Cardiac muscle cell (in vitro differentiated cells and primary cell): ENCODE measurements at regions not wholly inside any gene's neighbourhood (a gene's known extent, or its start where the extent isn't known, plus 50 kb on each side); places are given as distances from the start of the nearest gene placed in this dataset.
"Not testable (repeated sequence)": the region's sequence is repeated elsewhere in the genome, so short reads cannot be mapped to it uniquely, and the experiment has no call there.

ENCODE experiments used
- DNase-seq, 2 donors: peaks; one replicate each; pipeline versions ENCODE4 v3.0.0 to v3.0.0-alpha.2; 2010 to 2017; ENCODE audit warnings: low read depth in 1 of 2, low spot score in 1 of 2
- H3K27ac ChIP-seq: fragments of 200-600 bp; sonication (generic); 2 replicates; pipeline ENCODE4 v1.5.1; 2016
- H3K27me3 ChIP-seq: fragments of 200-600 bp; sonication (generic); 2 replicates; pipeline ENCODE4 v1.6.0; 2016; ENCODE audit warnings: control low read depth
- H3K36me3 ChIP-seq: fragments of 200-600 bp; sonication (generic); 2 replicates; pipeline ENCODE4 v1.5.1; 2016; ENCODE audit warnings: control low read depth
- H3K4me1 ChIP-seq: fragments of 200-600 bp; sonication (generic); 2 replicates; pipeline ENCODE4 v1.8.1; 2017; ENCODE audit warnings: low read depth, mild to moderate bottlenecking, mixed run types
- H3K4me3 ChIP-seq: fragments of 200-600 bp; sonication (generic); 2 replicates; pipeline ENCODE4 v1.5.1; 2016; ENCODE audit warnings: mild to moderate bottlenecking
- H3K9me3 ChIP-seq: fragments of 200-600 bp; sonication (generic); 2 replicates; pipeline ENCODE4 v1.5.1; 2017; ENCODE audit warnings: low read depth, mild to moderate bottlenecking, control low read depth
- CTCF ChIP-seq: IDR thresholded peaks from 2 replicates; pipeline ENCODE4 v1.5.1; 2012; ENCODE audit warnings: low read depth, mild to moderate bottlenecking, low read length

GRCh38 chr7:113030489-113030888, 56.1 kb downstream of the GPR85 start:
- H3K36me3 ChIP-seq, result no peaks in the 10 kb centered on the region
- no peak overlapping the region for H3K27ac ChIP-seq
- peaks cover 12% of the 10 kb centered on the region for H3K4me1 ChIP-seq
- no peaks in the 10 kb centered on the region for H3K27me3 ChIP-seq
- no peak overlapping the region for H3K4me3 ChIP-seq
- DNase-seq, result no peak
- H3K9me3 ChIP-seq, result no peaks in the 10 kb centered on the region
- TF ChIP-seq CTCF, result no peak

GRCh38 chr7:113026941-113027340, 59.7 kb downstream of the GPR85 start:
- no peak for TF ChIP-seq CTCF
- Histone ChIP-seq H3K36me3 (no peaks in the 10 kb centered on the region), H3K9me3 (no peaks in the 10 kb centered on the region), H3K4me3 (no peak overlapping the region), H3K4me1 (peaks cover 12% of the 10 kb centered on the region), H3K27me3 (no peaks in the 10 kb centered on the region), H3K27ac (no peak overlapping the region)
- DNase-seq, result peak in 1 of 2 donors; percentile 7

DNA sequence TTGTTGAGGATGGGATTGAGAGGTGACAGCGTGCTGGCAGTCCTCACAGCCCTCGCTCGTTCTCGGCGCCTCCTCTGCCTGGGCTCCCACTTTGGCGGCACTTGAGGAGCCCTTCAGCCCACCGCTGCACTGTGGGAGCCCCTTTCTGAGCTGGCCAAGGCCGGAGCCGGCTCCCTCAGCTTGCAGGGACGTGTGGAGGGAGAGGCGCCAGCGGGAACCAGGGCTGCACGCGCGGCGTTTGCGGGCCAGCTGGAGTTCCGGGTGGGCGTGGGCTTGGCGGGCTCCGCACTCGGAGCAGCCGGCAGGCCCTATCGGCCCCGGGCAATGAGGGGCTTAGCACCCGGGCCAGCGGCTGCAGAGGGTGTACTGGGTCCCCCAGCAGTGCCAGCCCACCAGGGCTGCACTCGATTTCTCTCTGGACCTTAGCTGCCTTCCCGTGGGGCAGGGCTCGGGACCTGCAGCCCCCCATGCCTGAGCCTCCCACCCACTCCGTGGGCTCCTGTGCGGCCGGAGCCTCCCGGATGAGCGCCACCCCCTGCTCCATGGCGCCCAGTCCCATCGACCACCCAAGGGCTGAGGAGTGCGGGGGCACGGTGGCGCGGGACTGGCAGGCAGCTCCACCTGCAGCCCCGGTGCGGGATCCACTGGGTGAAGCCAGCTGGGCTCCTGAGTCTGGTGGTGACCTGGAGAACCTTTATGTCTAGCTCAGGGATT, 69.3 kb downstream of the GPR85 start:
- not testable (repeated sequence) for H3K36me3 ChIP-seq, H3K27me3 ChIP-seq, H3K4me3 ChIP-seq, DNase-seq, H3K27ac ChIP-seq, H3K9me3 ChIP-seq
- peaks cover 14% of the 10 kb centered on the region for H3K4me1 ChIP-seq

DNA sequence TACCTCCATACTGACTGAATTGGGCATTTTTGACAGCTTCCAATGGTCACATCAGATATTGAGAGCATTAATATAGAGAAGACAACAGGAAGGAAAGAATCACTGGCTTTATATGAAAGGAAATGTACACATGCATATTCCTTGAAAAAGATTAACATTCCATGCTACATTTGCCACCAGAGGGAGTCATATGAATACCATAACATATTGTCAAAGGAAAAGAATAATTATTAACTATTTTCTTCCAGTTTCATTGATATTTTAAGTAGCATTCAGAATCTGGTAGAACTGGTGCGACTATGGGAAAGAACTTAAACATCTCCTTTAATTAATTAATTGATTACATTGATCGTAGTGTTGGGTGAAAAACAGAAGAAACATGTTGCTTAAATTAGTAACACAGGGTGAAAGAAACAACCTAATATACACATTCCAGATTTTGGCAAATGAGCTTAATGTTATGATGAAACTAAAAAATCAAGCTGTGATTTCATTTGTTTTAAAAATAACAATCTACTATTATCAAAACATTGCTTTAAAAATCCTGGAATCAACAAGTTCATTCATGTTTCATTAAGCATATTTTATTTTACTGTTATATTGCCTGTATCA, 71.5 kb downstream of the GPR85 start:
- peak; percentile 37 to 56 for DNase-seq
- no peak overlapping the region for H3K4me3 ChIP-seq
- no peak overlapping the region for H3K27ac ChIP-seq
- H3K9me3 ChIP-seq, result no peaks in the 10 kb centered on the region
- H3K4me1 ChIP-seq, result peaks cover 22% of the 10 kb centered on the region
- peak; percentile 42 for TF ChIP-seq CTCF
- no peaks in the 10 kb centered on the region for H3K36me3 ChIP-seq
- H3K27me3 ChIP-seq, result no peaks in the 10 kb centered on the region

DNA sequence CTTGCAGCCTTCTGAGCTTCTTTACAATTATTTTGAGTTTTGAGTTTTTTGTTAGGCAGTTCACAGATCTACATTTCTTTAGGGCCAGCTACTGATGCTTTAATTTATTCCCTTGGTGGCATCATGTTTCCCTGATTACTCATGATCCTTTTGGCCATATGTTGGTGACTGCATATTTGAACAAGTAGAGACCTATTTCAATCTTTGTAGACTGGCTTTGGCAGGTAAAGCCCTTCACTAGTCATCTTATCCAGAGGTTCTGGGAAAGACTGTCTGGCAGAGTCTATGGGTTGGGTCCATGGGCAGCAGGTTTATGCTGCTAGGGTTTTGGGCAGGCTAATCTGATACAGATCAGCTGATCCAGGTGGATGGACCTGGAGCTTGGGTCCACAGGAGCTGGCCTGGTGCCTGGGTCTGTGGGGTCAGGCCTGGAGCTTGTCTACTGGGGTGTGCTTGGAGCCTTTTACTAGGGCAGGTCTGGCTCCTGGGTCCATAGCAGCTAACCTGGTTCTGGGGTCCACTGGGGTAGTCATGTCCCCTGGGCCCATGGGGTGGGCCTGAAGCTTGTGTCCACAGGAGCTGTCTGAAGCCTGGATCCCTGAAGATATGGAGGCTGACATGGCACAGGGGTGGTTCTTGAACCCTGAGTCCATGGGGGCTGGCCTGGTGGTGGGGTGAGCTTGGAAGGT, 72.7 kb downstream of the GPR85 start:
- Histone ChIP-seq H3K36me3 (no peaks in the 10 kb centered on the region), H3K9me3 (no peaks in the 10 kb centered on the region), H3K27me3 (no peaks in the 10 kb centered on the region), H3K4me1 (peaks cover 26% of the 10 kb centered on the region), H3K4me3 (no peak overlapping the region), H3K27ac (no peak overlapping the region)
- TF ChIP-seq CTCF, result no peak
- DNase-seq, result no peak

DNA sequence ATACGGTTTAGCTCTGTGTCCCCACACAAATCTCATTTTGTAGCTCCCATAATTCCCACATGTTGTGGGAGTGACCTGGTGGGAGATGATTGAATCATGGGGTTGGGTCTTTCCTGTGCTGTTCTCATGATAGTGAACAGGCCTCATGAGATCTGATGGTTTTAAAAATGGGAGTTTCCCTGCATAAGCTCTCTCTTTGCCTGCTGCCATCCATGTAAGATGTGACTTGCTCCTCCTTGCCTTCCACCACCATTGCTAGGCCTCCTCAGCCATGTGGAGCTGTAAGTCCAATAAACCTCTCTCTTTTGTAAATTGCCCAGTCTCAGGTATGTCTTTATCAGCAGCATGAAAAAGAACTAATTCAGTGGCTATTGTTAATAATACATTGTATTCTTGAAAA, 73.8 kb downstream of the GPR85 start:
- H3K4me3 ChIP-seq, DNase-seq: not testable (repeated sequence)

More for the DNA sequence above, 73.8 kb downstream of the GPR85 start:
- H3K27me3 ChIP-seq, H3K9me3 ChIP-seq, H3K27ac ChIP-seq, H3K36me3 ChIP-seq: not testable (repeated sequence)
- peaks cover 26% of the 10 kb centered on the region for H3K4me1 ChIP-seq
